Sciatic nerve (tissue), 2 donors: ENCODE measurements at regions not wholly inside any gene's neighbourhood (a gene's known extent, or its start where the extent isn't known, plus 50 kb on each side); places are given as distances from the start of the nearest gene placed in this dataset.

Experiments used
- ATAC-seq: fragments of 200-7000 bp; cut with Tn5 transposase; one replicate; pipeline ENCODE4 v1.9.1; 2020; ENCODE audit warnings: mild to moderate bottlenecking, moderate library complexity
- DNase-seq: peaks from one replicate; pipeline ENCODE4 v3.0.0-alpha.2; 2020; ENCODE audit warnings: low spot score
- intact Hi-C: fragments of 100-400 bp; cut with DNase I; formaldehyde crosslinking; loops from one replicate; pipeline ENCODE4 v1.14.2; 2022
- donor health status: DM: no; HTN: no; CAD: no.
- donor health status: DM: no; HTN: no; CAD: no.

GRCh38 chr6:140077827-140078560, 703.5 kb upstream of the CITED2 start:
- no peak for DNase-seq
- no peak for ATAC-seq
- intact Hi-C loops, result no loop called here

DNA sequence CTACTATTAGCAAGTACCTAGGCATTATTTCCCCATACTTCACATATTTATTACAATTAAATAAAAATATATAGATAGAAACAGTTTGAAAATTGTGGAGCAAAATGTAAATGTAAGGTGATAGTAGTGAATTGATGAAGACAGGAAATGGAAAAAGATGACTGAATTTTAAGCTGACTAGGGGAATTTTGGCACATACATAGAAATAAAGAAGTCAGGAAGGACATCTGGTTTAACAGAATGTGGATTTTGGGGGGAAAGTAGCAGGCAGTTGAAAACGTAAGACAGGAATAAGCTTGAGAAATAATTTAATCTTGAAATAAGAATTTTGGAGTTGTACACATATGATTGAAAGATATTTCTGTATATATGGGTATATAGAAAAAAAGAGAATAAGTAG, 701.7 kb upstream of the CITED2 start:
- intact Hi-C loops, result no loop called here
- DNase-seq, result no peak
- no peak for ATAC-seq

- ATAC-seq (peak; percentile 55), DNase-seq (no peak)
- intact Hi-C loops, result no loop called here
Measured at GRCh38 chr6:140073456-140073855, 699.0 kb upstream of the CITED2 start.

- ATAC-seq (peak; percentile 39), DNase-seq (no peak)
- intact Hi-C loops, result no loop called here
Measured at GRCh38 chr6:140071601-140072062, 697.2 kb upstream of the CITED2 start.

DNA sequence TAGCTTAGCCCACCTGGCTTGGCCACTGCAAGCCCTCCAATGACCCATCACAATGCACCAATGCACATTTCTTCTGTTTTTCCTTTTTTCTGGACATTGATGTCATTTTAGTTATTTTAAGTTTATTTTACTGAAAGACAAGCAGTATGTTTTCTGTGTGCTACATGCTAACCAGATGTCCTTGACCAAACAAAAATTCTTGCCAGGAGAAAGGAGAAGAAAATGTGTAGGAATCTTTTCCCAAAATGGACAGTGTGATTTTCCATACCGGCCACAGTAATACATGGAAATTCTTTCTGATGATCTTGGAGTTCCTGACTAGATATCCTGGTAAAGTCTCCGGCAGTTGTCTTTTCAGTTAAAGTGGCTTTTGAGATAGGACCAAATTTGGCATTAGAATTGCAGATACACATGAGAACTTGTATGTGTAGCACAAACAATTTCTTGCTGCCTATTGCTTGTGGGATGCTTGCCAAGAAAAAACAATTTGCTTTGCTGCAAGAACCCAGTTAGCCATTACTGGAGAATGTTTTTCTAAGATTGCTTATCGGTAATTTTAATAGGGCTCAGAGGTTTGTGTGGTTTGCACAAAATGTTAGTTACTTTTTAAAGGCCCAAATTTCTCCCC, 696.5 kb upstream of the CITED2 start:
- intact Hi-C loops, result no loop called here
- no peak for ATAC-seq
- DNase-seq, result no peak

- intact Hi-C loops, result no loop called here
- DNase-seq (no peak), ATAC-seq (no peak)
Measured at GRCh38 chr6:140069576-140069975, 695.1 kb upstream of the CITED2 start.

GRCh38 chr6:140068801-140069200, 694.4 kb upstream of the CITED2 start:
- intact Hi-C loops, result no loop called here
- DNase-seq, result no peak
- no peak for ATAC-seq

DNA sequence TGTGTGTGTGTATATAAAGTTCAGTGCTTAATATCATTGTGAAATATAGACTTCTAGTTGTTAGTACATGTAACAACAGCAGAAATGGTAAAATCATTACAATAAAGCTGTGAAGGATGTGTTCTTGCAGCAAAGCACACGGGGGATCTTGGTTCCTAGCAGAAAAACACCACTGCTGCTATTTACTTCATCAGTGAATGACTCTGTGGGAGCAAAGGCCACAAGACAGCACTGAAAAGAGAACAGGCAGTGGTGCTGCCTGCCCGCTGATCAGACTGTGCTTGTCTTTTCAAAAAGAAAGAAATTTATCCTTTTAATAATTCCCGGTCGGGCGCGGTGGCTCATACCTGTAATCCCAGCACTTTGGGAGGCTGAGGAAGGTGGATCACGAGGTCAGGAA, 689.9 kb upstream of the CITED2 start:
- DNase-seq (no peak), ATAC-seq (no peak)
- intact Hi-C loops, result no loop called here

GRCh38 chr6:140063021-140063399, 688.6 kb upstream of the CITED2 start:
- ATAC-seq (no peak), DNase-seq (no peak)
- intact Hi-C loops, result no loop called here

GRCh38 chr6:140062043-140063020, 687.9 kb upstream of the CITED2 start:
- DNase-seq, result peak; percentile 79
- ATAC-seq, result peak; percentile 88
- intact Hi-C loops, result no loop called here

- intact Hi-C loops, result no loop called here
- DNase-seq (no peak), ATAC-seq (peak; percentile 83)
Measured at GRCh38 chr6:140061110-140062042, 686.9 kb upstream of the CITED2 start.

GRCh38 chr6:140059947-140060346, 685.5 kb upstream of the CITED2 start:
- ATAC-seq (no peak), DNase-seq (no peak)
- intact Hi-C loops, result no loop called here

- DNase-seq (no peak), ATAC-seq (no peak)
- intact Hi-C loops, result no loop called here
Measured at GRCh38 chr6:140058863-140059262, 684.4 kb upstream of the CITED2 start.

GRCh38 chr6:140052736-140053729, 678.6 kb upstream of the CITED2 start:
- intact Hi-C loops, result no loop called here
- no peak for DNase-seq
- ATAC-seq, result no peak

GRCh38 chr6:140051521-140052512, 677.4 kb upstream of the CITED2 start:
- ATAC-seq, result no peak
- DNase-seq, result no peak
- intact Hi-C loops, result no loop called here
